ENCODE measurements at regions not wholly inside any gene's neighbourhood (a gene's known extent, or its start where the extent isn't known, plus 50 kb on each side); places are given as distances from the start of the nearest gene placed in this dataset.
"Not testable (repeated sequence)": the region's sequence is repeated elsewhere in the genome, so short reads cannot be mapped to it uniquely, and the experiment has no call there.

DNA sequence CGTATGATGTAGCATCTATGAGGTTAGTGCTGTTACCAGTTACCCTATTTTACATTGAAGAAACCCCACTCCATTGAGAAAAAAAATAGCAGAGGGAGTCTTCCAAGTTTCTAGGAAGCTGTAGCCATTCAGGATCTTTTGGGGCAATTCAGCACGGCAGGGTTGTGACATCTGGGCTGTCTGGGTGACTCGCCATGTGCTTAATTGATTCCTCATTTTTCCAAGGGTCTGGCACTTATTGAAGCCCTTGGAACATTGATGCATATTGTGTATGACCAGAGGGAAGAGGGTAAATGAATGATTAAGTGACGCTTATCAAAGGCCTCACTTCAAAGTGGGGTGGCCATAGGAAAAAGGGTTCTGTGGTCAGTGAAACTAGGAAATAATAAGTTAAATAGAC is 248.7 kb downstream of the ARHGAP12 start:
- DNase-seq: no peak

DNA sequence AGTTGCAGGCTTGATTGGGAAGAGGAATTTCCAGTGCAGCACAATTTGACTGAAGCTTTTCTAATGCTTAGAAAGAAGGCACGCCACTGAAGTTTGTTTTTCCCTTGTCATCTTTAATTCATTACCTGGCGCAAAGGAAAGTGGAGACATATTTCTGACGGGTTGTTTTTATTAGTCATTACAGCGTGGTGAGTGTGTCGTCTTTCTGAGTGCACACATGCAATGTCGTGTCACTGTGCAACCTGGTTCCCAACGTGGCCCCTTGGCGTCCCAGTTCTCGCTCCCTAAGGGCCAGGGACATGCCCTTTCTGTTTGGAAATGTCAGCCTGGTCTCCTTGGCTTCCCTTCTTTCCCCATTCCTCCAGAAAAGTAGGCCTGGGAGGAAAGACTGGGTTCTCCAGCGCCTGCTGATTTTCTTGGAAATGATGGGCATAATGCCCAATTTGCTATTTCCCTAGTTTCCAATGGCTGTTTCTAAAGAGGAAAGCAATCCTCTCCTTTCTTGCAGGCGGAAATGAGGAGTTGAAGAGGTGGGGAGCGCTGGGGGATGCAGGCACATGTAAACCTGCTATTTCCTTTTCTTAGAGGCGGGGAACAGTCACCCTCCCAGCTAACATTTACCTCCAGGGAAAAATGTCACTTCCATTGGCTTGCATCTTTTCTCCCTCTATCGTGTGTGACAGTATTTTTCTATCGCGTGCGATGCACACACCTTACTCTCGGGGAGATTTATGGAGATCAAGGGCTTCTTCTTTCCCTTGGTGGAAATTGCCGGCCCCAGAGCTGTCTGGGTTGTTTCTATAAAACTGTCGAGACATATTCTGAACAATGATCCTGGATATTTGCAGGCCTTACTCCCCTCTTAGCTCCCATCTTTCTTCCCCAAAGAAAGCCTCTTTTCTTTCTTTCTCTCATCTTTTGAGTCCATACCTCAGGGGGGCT is 249.8 kb downstream of the ARHGAP12 start:
- peak; percentile 49 for DNase-seq

DNA sequence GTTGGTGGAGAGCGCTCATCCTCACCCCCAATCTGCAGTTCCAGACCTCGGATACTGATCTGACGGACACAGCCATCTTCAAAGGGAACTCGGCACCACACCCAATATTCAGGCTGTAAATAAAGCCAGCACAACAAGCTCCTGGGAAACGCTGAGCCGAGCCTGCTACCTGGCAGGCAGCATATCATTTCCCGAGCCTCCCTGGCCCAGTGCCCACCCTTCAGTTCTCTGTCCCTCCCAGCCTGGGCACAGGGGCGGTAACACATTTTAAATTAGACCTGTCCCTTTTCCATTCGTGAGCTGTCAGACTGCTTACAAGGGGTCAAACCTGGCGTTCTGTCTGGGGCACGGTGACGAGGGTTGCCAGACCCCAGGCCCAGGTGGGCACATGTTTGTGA is 250.5 kb downstream of the ARHGAP12 start:
- no peak for DNase-seq

DNA sequence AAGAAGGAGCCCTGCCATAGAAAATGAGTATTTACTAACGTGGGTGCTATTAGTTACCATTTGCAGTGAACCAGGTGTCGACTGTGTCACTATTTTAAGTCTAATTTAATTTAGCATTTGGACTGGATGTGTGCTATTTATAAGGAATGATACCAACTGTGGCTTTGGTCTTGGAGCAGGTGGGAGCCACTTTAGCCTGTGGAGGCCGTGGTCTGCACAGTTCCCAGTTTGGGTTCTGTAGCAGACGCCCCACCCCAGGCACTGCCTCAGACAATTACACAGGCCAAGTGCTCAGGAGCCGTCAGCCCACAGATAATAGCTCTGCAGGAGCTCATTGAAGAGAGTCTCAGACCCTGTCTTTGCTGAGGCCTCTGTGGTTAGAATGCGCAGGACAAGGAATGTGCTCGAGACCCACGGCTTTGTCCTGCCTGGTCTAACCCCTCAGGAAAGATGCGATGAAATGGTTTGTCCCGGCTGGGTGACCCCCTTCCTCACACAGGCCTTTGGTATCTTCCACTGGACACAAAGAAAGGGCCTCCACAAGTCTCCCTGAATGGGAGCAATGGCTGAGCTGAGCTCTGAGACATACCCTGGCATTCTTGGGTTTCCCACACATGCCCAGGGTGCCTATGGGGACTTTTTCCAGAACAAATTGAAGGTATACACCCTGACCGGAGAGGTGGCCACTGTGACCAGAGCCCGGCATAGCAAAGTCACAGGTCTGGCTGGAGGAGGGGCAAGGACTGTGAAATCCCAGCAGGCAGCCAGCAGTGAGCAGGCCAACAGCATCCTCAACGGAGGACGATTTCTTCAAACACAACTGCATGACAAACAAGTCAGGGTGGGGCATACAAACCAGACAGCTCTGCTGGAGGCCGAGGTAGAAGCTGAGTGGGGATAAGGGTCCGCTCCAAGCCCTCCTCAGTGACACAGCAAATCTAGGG is 251.2 kb downstream of the ARHGAP12 start:
- DNase-seq: peak; percentile 95

DNA sequence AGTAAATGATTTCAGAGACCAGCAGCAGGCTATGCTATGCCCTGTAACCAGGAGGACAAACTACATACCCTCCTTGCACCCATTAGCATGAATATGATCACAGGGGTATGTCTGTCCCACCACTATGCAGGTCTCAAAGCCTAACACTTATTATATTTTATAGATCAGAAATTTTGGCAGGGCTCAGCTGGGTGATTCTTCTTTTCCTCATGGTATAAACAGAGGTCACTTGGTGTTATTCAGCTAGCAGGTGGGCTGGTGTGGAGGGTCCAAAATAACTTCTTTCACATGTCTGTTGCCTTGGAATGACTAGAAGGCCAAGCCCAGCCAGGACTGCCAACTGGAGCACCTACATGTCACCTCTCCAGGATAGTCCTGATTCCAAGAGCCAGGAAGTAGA is 252.9 kb downstream of the ARHGAP12 start:
- no peak for DNase-seq

DNA sequence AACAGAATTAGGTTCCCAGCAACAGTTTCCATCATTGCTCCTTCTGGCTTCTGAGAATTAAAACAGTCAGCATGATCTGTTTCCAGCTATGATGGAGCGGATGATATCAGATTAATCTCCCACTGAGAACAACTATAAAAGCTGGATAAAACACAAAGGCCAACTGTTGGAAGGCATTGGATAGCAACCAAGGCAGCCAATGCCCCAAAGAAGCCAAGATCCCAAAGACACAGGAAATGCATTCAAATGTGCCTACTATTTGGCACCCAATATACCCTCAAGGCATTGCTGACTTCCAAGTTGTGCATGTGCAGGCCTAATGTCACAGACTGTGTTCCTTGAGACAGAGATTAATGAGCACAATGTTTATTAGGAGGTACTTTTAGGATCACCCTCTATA is 259.3 kb downstream of the ARHGAP12 start:
- no peak for DNase-seq

DNA sequence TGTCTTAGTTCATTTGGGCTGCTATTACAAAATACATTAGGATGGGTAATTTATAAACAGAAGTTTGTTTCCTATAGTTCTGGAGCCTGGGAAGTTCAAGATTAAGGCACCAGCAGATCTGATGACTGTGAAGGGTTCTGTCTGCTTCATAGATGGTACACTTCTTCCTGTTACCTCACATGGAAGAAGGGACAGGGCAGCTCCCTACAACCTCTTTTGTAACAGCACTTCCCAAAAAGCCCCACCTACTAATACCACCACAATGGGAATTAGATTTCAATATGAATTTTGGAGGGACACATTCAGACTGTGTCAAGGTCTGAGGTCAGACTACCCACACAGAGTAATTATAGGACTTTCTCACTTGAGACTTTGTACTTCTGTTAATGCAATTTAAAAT is 260.3 kb downstream of the ARHGAP12 start:
- no peak for DNase-seq

DNA sequence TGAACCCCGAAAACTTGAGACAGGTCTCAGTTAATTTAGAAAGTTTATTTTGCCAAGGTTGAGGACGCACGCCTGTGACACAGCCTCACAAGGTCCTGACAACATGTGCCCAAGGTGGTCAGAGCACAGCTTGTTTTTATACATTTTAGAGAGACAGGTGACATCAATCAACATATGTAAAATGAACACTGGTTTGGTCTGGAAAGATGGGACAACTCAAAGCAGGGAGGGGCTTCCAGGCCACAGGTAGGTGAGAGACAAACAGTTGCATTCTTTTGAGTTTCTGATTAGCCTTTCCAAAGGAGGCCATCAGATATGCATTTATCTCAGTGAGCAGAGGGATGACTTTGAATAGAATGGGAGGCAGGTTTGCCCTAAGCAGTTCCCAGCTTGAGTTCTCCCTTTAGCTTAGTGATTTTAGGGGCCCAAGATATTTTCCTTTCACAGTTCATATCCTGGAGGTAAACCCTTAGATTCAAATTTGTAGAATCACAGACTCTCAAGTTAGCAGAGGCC is 262.8 kb downstream of the ARHGAP12 start:
- not testable (repeated sequence) for DNase-seq

DNA sequence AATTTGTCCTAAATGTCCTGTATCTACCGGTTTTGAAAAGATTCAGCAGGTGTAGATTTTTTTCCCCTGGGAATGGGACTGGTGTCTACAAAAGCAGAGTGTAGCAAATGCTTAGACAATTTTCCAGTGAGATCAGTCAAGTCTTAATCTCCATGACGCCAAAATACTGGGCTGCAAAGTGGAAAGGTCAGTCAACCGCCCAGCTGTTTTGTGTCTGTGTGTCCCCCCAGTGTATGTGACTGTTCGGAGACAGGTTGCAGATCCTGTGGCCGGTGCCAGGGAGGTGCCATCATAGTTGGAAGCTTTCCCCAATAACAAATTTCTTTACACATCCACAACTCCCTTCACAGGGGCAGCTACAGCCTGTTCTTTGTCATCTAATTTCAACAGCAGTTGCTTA is 263.8 kb downstream of the ARHGAP12 start:
- no peak for DNase-seq

DNA sequence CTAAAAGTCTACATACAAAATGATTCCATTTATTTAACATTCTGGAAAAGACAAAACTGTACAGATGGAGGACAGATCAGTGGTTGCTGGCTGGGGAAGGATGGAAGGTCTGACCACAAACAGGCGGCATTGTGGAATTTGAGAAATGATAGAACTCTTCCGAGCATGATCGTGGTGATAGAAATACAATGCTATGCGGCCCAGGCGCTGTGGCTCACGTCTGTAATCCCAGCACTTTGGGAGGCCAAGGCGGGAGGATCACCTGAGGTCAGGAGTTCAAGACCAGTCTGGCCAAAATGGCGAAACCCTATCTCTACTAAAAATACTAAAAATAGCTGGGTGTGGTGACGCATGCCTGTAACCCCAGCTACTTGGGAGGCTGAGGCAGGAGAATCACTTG is 264.6 kb downstream of the ARHGAP12 start:
- not testable (repeated sequence) for DNase-seq

DNA sequence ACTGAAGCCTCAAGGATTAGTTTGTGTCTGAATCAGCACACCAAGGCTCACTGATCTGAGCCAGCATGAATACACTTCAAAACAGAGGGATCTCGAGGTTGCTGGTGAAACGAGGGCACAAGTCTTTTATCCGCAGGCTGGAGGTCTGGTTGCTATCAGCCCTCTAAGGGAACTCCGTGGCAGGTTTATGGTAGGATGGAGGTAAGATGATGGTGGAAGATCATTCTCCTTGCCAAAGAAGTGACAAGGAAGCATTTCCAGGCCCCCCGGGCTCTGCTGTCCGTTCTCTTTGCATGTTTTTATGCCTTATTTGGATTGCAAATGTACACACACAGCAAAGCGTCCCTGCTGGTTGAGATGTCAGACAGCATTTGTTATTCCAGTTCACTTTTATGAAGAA is 268.3 kb downstream of the ARHGAP12 start:
- DNase-seq: no peak

DNA sequence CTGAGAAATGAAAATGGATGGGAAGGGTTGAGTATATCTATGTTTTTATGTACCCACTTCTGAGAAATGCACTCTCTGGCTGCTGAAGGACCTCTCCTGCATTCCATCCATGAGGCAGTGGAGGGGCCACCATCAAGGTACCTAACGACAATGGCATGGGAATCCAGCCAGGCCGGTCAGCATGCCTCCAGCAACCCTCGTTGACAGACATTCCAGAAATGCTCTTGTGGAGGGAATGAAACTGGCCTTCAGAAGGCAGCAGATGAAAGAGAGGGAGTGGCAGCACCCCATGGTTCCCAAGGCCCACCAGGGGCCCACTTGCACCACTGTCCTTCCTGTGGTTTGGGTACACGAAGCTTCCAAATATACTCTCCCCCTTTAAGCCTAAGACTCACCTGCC is 269.0 kb downstream of the ARHGAP12 start:
- DNase-seq: no peak

DNA sequence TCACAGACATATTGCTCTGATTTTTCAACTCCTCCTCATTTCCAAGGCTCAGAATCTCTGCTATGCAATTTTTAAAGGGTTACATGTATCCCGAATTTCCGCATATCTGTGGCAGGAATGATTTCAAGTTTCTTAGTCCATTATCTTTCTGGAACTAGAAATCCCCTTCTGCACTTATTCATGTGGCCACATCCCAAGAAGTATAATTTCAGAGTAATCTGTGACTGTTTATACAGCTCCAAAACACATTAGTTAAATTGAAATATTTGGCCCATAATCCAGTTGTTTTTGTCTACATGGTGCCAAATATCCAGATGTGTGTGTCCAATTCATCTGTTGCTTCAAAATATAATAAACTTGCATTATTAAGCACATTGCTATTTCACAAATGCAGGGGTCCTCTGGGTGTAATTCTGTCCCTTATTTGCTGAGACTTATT is 271.2 kb downstream of the ARHGAP12 start:
- DNase-seq: no peak

DNA sequence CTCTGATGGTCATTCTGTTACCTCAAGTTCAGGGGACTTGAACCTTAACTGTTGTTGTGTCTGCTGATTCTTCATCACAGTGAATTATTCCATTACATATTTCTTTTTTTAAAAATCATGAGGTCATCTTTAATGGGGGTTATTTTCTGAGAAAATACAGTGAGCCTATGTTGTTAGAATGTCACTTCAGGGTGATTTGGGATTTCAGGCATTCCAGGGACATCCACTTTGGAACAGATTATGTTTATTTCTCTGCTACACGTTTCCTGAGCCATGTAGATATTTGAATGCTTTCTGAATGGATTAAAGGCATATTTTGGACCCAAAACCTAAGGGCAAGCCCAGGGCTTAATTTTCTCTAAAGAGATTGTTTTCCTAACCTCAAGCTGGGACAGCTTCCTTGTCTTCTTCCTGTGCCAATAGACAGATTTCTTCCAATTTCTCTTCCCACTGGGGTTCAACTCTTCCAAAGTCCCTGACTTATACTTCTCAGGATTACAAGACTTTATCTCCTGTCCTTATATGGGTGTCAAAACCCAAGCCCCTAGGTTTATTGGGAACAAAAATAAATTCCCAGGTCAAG is 271.7 kb downstream of the ARHGAP12 start:
- DNase-seq: no peak

DNA sequence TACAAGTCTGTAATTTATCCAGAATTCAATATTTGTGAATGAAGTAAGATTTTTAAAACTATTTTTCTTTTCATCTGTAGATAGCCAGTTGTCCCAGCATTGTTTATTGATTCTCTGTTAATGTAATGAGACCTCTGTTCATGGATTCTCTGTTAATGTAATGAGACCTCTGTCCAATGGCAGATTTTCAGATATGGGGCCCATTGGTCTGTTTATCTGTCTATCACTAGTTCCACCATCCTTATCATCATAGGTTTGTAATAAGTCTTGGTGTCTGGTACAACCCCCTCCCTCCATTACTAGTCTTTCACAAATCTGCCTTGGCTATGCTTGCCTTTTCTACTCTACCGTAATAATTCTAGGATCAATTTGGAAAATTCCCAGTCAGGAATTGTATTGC is 276.6 kb downstream of the ARHGAP12 start:
- no peak for DNase-seq

DNA sequence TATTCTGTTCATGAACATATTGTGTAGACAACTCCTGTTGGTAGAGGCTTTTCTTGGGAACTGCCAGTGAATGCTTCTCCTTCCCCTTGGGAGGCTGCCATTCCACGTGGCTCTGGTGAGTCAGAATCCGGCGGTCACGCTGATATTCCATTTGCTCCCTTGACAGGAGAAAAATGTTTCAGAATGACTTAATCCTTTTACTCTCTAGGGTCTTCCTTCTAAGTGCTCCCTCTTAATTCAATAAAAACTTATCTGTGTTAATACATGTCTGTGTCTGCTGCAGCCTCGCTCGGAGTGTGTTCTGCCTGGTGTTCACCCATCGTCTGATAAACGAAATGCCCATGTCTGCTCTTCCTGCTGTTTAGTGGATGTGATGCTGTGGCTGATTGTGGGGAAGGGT is 278.6 kb downstream of the ARHGAP12 start:
- peak; percentile 45 for DNase-seq

DNA sequence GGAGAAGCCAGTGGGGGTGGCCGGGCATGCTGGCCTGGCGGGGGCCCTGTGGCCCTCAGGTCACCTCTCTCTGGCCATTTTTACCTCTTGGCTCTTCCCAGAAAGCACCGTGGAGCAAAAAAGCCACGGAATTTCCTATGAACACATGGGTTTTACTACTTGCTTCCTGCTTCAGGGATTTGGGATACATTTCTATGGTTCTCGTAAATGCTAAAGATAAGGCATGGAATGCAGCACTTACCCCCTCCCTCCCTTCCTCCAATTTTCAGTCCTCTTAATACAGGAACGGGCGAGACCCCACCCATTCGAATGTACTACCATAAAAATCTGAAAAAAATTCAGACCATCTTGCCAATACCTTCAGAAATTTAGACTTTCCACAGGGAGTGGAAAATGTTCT is 279.7 kb downstream of the ARHGAP12 start:
- DNase-seq: no peak

DNA sequence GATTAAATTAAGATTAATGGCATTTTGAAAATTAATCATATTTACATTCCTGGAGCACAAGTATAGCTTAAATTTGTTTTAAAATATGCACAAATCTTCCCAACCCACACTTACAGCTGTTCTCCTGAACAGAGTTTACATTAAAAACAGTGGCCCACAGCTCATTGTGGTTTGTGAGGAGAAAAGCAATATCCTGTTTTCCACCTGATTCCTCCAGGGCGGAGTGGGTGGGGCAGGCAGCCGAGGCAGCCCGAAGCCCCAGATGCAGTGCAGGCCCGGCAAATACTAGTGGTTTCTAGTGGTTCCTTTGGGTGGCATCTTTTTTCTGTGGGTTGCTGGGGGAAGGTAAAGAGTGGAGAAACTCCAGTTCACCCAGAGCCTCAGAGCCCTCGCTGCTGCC is 280.8 kb downstream of the ARHGAP12 start:
- DNase-seq: no peak

DNA sequence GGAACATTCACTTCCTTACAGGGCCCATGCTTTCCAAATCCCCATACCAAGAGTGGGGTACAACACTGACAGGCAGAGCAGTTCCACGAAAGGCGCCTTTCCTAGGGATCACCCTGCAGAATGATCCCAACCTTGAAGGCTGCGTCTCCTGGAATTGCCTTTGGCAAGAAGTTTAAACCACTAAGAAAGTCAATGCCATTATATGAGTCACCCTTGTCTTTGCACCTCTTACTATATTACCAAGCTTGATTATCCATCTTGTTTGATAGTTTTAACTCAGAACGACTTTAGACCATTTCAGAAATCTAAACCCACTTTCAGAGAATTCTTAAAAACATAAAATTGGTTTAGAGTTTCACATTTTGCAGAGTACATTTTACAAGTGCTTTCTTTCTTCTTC is 282.1 kb downstream of the ARHGAP12 start:
- no peak for DNase-seq

DNA sequence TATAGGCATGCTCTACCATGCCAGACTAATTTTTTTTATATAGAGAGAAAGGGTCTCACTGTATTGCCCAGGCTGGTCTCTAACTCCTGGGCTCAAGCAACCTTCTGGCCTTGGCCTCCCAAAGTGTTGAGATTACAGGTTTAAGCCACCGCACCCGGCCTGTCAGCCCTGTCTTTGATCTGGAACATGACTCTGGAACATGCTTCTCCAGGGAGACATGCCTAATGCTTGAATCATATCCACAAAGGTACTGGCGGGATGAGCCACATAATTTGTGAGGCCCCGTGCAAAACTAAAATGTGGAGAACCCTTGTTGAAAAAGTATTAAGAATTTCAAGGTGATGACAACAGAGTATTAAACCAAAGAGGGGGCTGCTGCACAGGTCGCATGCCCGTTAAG is 282.8 kb downstream of the ARHGAP12 start:
- DNase-seq: no peak

DNA sequence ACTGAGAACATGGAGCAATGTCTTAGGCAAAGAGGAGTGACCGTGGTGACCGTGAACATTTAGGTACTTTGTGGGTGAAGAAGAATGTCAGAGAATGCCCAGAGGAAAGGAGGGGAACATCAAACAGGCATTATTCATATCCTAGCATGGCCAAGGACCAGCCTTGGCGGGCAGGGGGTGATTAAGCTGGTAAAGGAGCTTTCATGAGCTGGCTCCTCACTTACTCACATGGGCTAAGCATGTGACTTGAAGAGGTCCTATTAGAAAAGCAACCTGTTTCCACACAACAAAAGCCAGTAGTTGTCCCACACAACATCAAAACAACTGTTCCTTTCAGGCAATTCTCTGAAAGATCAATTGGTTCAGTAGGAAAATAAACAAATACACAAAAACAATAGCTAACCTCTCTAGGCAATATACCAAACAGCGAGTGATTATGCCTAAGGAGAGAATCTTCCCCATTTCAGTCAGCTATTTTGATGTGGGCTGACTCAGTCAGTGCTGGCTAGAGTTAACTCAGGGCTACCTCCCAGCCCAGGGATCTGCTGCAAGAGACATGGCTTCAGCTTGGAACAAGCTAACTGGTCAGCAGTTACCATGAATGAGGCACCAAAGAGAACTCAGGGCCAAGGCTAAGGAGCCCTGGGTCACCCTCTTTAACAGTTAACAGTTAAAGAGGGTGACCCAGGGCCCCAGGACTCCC is 283.5 kb downstream of the ARHGAP12 start:
- no peak for DNase-seq

DNA sequence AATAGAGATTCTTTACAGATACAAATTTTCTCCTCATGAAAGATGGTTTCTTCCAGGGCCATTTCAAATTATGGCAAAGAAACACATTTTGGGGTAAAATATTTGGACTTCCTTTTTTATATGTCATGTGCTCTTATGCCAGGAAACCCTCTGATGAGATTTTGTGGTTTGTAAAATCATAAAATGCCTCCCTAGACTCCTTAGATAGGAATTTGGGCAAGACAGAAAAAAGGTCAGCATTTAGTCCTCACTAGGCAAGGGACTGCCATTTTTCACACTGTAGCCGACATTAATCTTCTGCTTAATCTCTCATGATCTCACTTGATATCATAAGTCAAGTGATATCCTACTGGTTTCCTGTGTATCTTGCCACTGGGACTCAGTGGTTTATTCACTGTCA is 286.4 kb downstream of the ARHGAP12 start:
- no peak for DNase-seq
